ENCODE measurements at regions not wholly inside any gene's neighbourhood (a gene's known extent, or its start where the extent isn't known, plus 50 kb on each side); places are given as distances from the start of the nearest gene placed in this dataset.

GRCh38 chr17:45686250-45686649 is 97.9 kb upstream of the CRHR1 start:
- no peak for DNase-seq (ENCODE audit: low spot score)
- TF ChIP-seq CTCF (IDR thresholded peaks at IDR 0.05; ENCODE audit: borderline replicate concordance, control extremely low read depth, extremely low read depth, insufficient read depth, missing control alignments) = no peak
- in situ Hi-C loops (cut with MboI; ENCODE audit: low sequenced_read_pairs, unreplicated experiment) = no loop called here

GRCh38 chr17:45687594-45687993 is 96.5 kb upstream of the CRHR1 start:
- DNase-seq (ENCODE audit: low spot score) = no peak
- no peak for TF ChIP-seq CTCF (IDR thresholded peaks at IDR 0.05; ENCODE audit: borderline replicate concordance, control extremely low read depth, extremely low read depth, insufficient read depth, missing control alignments)
- in situ Hi-C loops (cut with MboI; ENCODE audit: low sequenced_read_pairs, unreplicated experiment) = no loop called here

GRCh38 chr17:45688353-45688752 is 95.8 kb upstream of the CRHR1 start:
- no peak for TF ChIP-seq CTCF (IDR thresholded peaks at IDR 0.05; ENCODE audit: borderline replicate concordance, control extremely low read depth, extremely low read depth, insufficient read depth, missing control alignments)
- in situ Hi-C loops (cut with MboI; ENCODE audit: low sequenced_read_pairs, unreplicated experiment) = no loop called here
- no peak for DNase-seq (ENCODE audit: low spot score)

DNA sequence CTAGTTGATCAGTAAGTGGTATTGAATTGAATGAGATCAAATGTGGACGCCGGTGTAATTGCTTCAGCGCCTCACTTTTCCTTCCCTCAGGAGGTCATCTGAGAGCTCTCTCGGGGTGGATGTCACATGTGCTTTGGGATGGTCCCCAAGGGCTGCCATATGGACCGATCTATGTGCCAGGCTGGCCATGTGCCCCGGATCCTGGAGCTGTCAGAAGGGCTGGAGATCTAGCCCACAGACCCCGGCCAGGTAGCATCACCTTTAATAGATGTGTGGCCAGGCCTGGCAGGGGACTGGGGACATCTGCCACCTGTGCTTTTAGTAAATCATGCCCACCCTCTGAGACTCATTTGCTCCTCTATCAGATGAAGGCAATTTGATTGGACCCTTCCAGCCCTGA is 95.3 kb upstream of the CRHR1 start:
- DNase-seq (ENCODE audit: low spot score) = no peak
- in situ Hi-C loops (cut with MboI; ENCODE audit: low sequenced_read_pairs, unreplicated experiment) = no loop called here
- no peak for TF ChIP-seq CTCF (IDR thresholded peaks at IDR 0.05; ENCODE audit: borderline replicate concordance, control extremely low read depth, extremely low read depth, insufficient read depth, missing control alignments)

GRCh38 chr17:45689451-45689850 is 94.7 kb upstream of the CRHR1 start:
- TF ChIP-seq CTCF (IDR thresholded peaks at IDR 0.05; ENCODE audit: borderline replicate concordance, control extremely low read depth, extremely low read depth, insufficient read depth, missing control alignments) = no peak
- no peak for DNase-seq (ENCODE audit: low spot score)
- in situ Hi-C loops (cut with MboI; ENCODE audit: low sequenced_read_pairs, unreplicated experiment) = no loop called here

DNA sequence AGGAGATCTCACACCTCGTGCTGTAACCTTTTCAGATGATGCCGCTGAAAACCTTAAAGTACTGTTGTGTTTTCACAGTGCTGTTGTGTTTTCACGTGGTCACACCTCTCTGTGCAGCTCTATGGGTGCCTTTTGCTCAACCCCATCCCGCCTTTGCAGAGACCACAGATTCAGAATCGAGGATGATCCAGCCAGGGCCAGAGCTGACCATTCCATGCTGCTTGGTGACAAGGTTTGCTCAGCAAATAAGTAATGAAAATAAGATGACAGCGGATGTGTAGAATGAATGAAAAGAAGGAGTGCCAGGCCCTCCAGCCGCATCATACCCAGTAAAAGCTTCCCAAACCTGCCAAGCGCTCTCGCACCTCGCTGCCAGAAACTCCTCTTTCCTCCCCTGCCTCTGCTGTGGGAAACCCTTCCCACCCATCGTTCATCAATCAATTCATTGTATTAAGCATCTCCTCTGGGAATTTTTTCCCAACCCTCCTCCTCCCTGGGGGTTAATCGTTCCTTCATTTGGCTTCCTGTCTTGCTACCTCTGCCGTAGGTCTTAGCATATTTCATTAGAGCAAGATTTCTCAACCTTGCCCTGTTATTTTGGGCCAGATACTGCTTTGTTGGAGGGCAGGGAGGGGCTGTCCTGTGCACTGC is 93.4 kb upstream of the CRHR1 start:
- DNase-seq (ENCODE audit: low spot score) = no peak
- in situ Hi-C loops (cut with MboI; ENCODE audit: low sequenced_read_pairs, unreplicated experiment) = no loop called here
- no peak for TF ChIP-seq CTCF (IDR thresholded peaks at IDR 0.05; ENCODE audit: borderline replicate concordance, control extremely low read depth, extremely low read depth, insufficient read depth, missing control alignments)

Measured in GM13976 (cell line).